ENCODE measurements at regions not wholly inside any gene's neighbourhood (a gene's known extent, or its start where the extent isn't known, plus 50 kb on each side); places are given as distances from the start of the nearest gene placed in this dataset.

- DNase-seq (ENCODE audit: low read depth in 2 of 2): peak in 1 of 2 donors; percentile 54
- Histone ChIP-seq H2AFZ (ENCODE audit: low read length) (no peak overlapping the region), H3K4me2 (ENCODE audit: extremely low read depth, insufficient read depth, low read length) (no peak overlapping the region), H3K4me3 (replicated peaks in 1 of 4; ENCODE audit: control extremely low read depth in 1 of 4, insufficient read depth in 1 of 4, low read depth in 3 of 4, low read length in 4 of 4) (no peak overlapping the region), H3K27me3 (ENCODE audit: control insufficient read depth, insufficient read depth, low read length) (no peaks in the 10 kb centered on the region), H3K9ac (ENCODE audit: insufficient read depth, low read length) (no peak overlapping the region), H3K4me1 (ENCODE audit: control insufficient read depth, extremely low read depth, insufficient read depth, low read length) (peaks cover 11% of the 10 kb centered on the region), H3K27ac (ENCODE audit: insufficient read depth, low read length) (no peak overlapping the region), H4K20me1 (ENCODE audit: control insufficient read depth, extremely low read depth, insufficient read depth, low read length) (no peaks in the 10 kb centered on the region), H3K36me3 (ENCODE audit: control insufficient read depth, insufficient read depth, low read length) (no peaks in the 10 kb centered on the region), H3K9me3 (ENCODE audit: control insufficient read depth, insufficient read depth, low read depth, low read length) (no peaks in the 10 kb centered on the region), H3K79me2 (ENCODE audit: control insufficient read depth, insufficient read depth, low read length) (no peaks in the 10 kb centered on the region)
- no peak for TF ChIP-seq CTCF (conservative IDR thresholded peaks at IDR 0.05 in 1 of 2, IDR thresholded peaks at IDR 0.05 in 1 of 2; ENCODE audit: low read depth in 1 of 2, low read length in 2 of 2)
- no peak for TF ChIP-seq EZH2 (IDR thresholded peaks at IDR 0.05; ENCODE audit: low read length, missing control alignments)
These were observed 78.1 kb downstream of the UNC5CL start for GRCh38 chr6:40960742-40961430.

DNA sequence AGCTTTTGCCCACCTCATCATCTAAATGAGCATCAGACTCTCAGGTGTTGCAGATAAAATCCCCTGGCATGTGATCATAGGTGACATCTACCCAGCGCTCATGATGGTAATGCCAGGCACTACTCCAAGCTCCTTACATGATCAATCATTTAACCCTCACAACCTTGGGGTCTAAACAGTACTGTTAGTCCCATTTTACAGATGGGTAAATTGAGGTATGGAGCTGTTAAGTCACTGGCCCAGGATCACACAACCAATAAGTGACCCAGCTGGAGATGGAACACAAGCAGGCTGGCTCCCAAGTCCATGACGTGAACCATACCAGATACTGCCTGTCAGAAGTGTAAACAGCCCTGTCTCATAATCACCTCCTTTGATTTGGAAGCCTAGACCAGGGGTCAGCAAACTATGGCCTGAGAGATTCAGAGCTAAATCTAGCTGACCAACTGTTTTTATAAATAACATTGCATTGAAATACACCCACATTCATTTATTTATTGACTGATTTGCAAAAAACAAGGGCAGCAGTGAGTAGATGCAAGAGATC is 79.2 kb downstream of the UNC5CL start:
- Histone ChIP-seq H3K27me3 (ENCODE audit: control insufficient read depth, insufficient read depth, low read length) (no peaks in the 10 kb centered on the region), H3K9ac (ENCODE audit: insufficient read depth, low read length) (no peak overlapping the region), H3K9me3 (ENCODE audit: control insufficient read depth, insufficient read depth, low read depth, low read length) (no peaks in the 10 kb centered on the region), H3K27ac (ENCODE audit: insufficient read depth, low read length) (no peak overlapping the region), H4K20me1 (ENCODE audit: control insufficient read depth, extremely low read depth, insufficient read depth, low read length) (no peaks in the 10 kb centered on the region), H3K4me3 (replicated peaks in 1 of 4; ENCODE audit: control extremely low read depth in 1 of 4, insufficient read depth in 1 of 4, low read depth in 3 of 4, low read length in 4 of 4) (no peak overlapping the region), H3K4me1 (ENCODE audit: control insufficient read depth, extremely low read depth, insufficient read depth, low read length) (peaks cover 11% of the 10 kb centered on the region), H2AFZ (ENCODE audit: low read length) (no peak overlapping the region), H3K36me3 (ENCODE audit: control insufficient read depth, insufficient read depth, low read length) (no peaks in the 10 kb centered on the region), H3K79me2 (ENCODE audit: control insufficient read depth, insufficient read depth, low read length) (no peaks in the 10 kb centered on the region), H3K4me2 (ENCODE audit: extremely low read depth, insufficient read depth, low read length) (no peak overlapping the region)
- DNase-seq (ENCODE audit: low read depth in 2 of 2): no peak
- TF ChIP-seq EZH2 (IDR thresholded peaks at IDR 0.05; ENCODE audit: low read length, missing control alignments) (no peak), CTCF (conservative IDR thresholded peaks at IDR 0.05 in 1 of 2, IDR thresholded peaks at IDR 0.05 in 1 of 2; ENCODE audit: low read depth in 1 of 2, low read length in 2 of 2) (no peak)

- Histone ChIP-seq H3K4me2 (ENCODE audit: extremely low read depth, insufficient read depth, low read length) (no peak overlapping the region), H3K9ac (ENCODE audit: insufficient read depth, low read length) (no peak overlapping the region), H4K20me1 (ENCODE audit: control insufficient read depth, extremely low read depth, insufficient read depth, low read length) (no peaks in the 10 kb centered on the region), H3K27ac (ENCODE audit: insufficient read depth, low read length) (no peak overlapping the region), H3K4me3 (replicated peaks in 1 of 4; ENCODE audit: control extremely low read depth in 1 of 4, insufficient read depth in 1 of 4, low read depth in 3 of 4, low read length in 4 of 4) (no peak overlapping the region), H3K36me3 (ENCODE audit: control insufficient read depth, insufficient read depth, low read length) (no peaks in the 10 kb centered on the region), H3K79me2 (ENCODE audit: control insufficient read depth, insufficient read depth, low read length) (no peaks in the 10 kb centered on the region), H3K4me1 (ENCODE audit: control insufficient read depth, extremely low read depth, insufficient read depth, low read length) (peaks cover 11% of the 10 kb centered on the region), H2AFZ (ENCODE audit: low read length) (no peak overlapping the region), H3K27me3 (ENCODE audit: control insufficient read depth, insufficient read depth, low read length) (no peaks in the 10 kb centered on the region), H3K9me3 (ENCODE audit: control insufficient read depth, insufficient read depth, low read depth, low read length) (no peaks in the 10 kb centered on the region)
- peak in 1 of 2 donors; percentile 58 for DNase-seq (ENCODE audit: low read depth in 2 of 2)
- TF ChIP-seq CTCF (conservative IDR thresholded peaks at IDR 0.05 in 1 of 2, IDR thresholded peaks at IDR 0.05 in 1 of 2; ENCODE audit: low read depth in 1 of 2, low read length in 2 of 2) (no peak), EZH2 (IDR thresholded peaks at IDR 0.05; ENCODE audit: low read length, missing control alignments) (no peak)
These were observed 80.3 kb downstream of the UNC5CL start for GRCh38 chr6:40958738-40959137.

Measured in fibroblast of lung (primary cell).